GM12878 (cell line): ENCODE measurements at regions not wholly inside any gene's neighbourhood (a gene's known extent, or its start where the extent isn't known, plus 50 kb on each side); places are given as distances from the start of the nearest gene placed in this dataset.

ENCODE experiments used
- ATAC-seq: fragments of 200-7000 bp; cut with Tn5 transposase; 3 replicates; pipeline ENCODE4 v1.9.1; 2020; ENCODE audit warnings: mild to moderate bottlenecking, moderate library complexity
- BruUV-seq: library from RNA; stranded (reverse); fragments of 400-500 nt; replicated peaks from 2 replicates; lab custom pipeline; 2021; lab: Mats Ljungman, UMichigan
- CTCF ChIA-PET: fragments of 300-600 bp; sonication (Branson Sonifier 250); formaldehyde crosslinking; extraction: SDS; loops from one replicate; lab custom pipeline; 2021; ENCODE audit warnings: inconsistent platforms; lab: Yijun Ruan, JAX
- POLR2A ChIA-PET: fragments of 350-600 bp; formaldehyde crosslinking; extraction: SDS; loops from one replicate; lab custom pipeline; 2021; ENCODE audit warnings: inconsistent platforms; lab: Charles Lee
- RAD21 ChIA-PET: fragments of 300-600 bp; sonication (Branson Sonifier 250); formaldehyde crosslinking; loops from one replicate; lab custom pipeline; 2023; ENCODE audit warnings: antibody characterized with exemption; ENCODE audit not compliant: unreplicated experiment; lab: Charles Lee
- SMC1A ChIA-PET: fragments of 300-600 bp; sonication (Branson Sonifier 250); formaldehyde crosslinking; loops from one replicate; lab custom pipeline; 2023; ENCODE audit not compliant: unreplicated experiment, uncharacterized antibody; lab: Charles Lee
- DNase-seq: peaks from one replicate; pipeline ENCODE4 v3.0.0-alpha.2; 2011; ENCODE audit warnings: low read depth, low spot score
- FAIRE-seq: peaks from 3 replicates; lab custom pipeline; 2011; peaks lifted over from hg19 to GRCh38; lab: Jason Lieb, UNC
- H2AFZ ChIP-seq: 2 replicates; pipeline ENCODE4 v1.6.0; 2011; ENCODE audit warnings: low read depth, low read length, control low read depth; ENCODE audit not compliant: control insufficient read depth
- H3K27ac ChIP-seq: 2 replicates; pipeline ENCODE4 v1.5.1; 2011; ENCODE audit warnings: control low read depth; ENCODE audit not compliant: control insufficient read depth, insufficient read depth
- H3K27me3 ChIP-seq, 2 experiments: replicated peaks in 1 of 2; 2 replicates each; pipeline versions ENCODE4 v1.6.0 to v1.6.1; 2011; ENCODE audit warnings: low read length in 1 of 2; ENCODE audit not compliant: control insufficient read depth in 2 of 2, insufficient read depth in 2 of 2
- H3K36me3 ChIP-seq, 2 experiments: 2 replicates each; pipeline ENCODE4 v1.5.1; 2011; ENCODE audit warnings: low read length in 1 of 2; ENCODE audit not compliant: control insufficient read depth in 2 of 2, insufficient read depth in 2 of 2
- H3K4me1 ChIP-seq: 2 replicates; pipeline ENCODE4 v1.6.1; 2011; ENCODE audit warnings: mild to moderate bottlenecking, low read length, moderate library complexity, mixed read lengths; ENCODE audit not compliant: control insufficient read depth, insufficient read depth
- H3K4me2 ChIP-seq: 2 replicates; pipeline ENCODE4 v1.6.0; 2011; ENCODE audit warnings: control low read depth; ENCODE audit not compliant: control insufficient read depth, insufficient read depth
- H3K4me3 ChIP-seq: fragments of 200-600 bp; sonication (generic); 2 replicates; pipeline ENCODE4 v1.5.1; 2016
- H3K79me2 ChIP-seq: 2 replicates; pipeline ENCODE4 v1.6.0; 2011; ENCODE audit warnings: low read length; ENCODE audit not compliant: control insufficient read depth, insufficient read depth
- H3K9ac ChIP-seq: 2 replicates; pipeline ENCODE4 v1.8.0; 2011; ENCODE audit warnings: low read length, control low read depth, mixed read lengths; ENCODE audit not compliant: control insufficient read depth, insufficient read depth
- H3K9me3 ChIP-seq: replicated peaks from 3 replicates; pipeline ENCODE4 v1.5.1; 2011; ENCODE audit warnings: mild to moderate bottlenecking, low read length; ENCODE audit not compliant: control insufficient read depth, insufficient read depth
- H4K20me1 ChIP-seq: 2 replicates; pipeline ENCODE4 v1.6.0; 2011; ENCODE audit not compliant: control insufficient read depth, insufficient read depth
- ASH2L ChIP-seq: fragments of 300-600, 200-600 bp; sonication (generic); IDR thresholded peaks from 2 replicates; pipeline ENCODE4 v1.6.1; 2017; ENCODE audit warnings: low read depth, mild to moderate bottlenecking, borderline replicate concordance
- CBFB ChIP-seq: IDR thresholded peaks from 2 replicates; pipeline ENCODE4 v1.6.1; 2016; ENCODE audit warnings: antibody characterized with exemption, low read depth
- CHD2 ChIP-seq: IDR thresholded peaks from 2 replicates; pipeline ENCODE4 v1.6.1; 2011; ENCODE audit warnings: low read depth, low read length, improper control_type of control experiment, borderline replicate concordance
- FOXK2 ChIP-seq: fragments of 450-650 bp; IDR thresholded peaks from 2 replicates; pipeline ENCODE4 v1.6.1; 2017; ENCODE audit warnings: mild to moderate bottlenecking, moderate library complexity
- HCFC1 ChIP-seq: fragments of 150-350 bp; IDR thresholded peaks from 2 replicates; pipeline ENCODE4 v1.6.1; 2014; ENCODE audit warnings: low read length
- HDGF ChIP-seq: fragments of 450-650 bp; IDR thresholded peaks from 2 replicates; pipeline ENCODE4 v1.6.1; 2016; ENCODE audit warnings: antibody characterized with exemption
- KDM1A ChIP-seq: fragments of 200-600 bp; sonication (generic); IDR thresholded peaks from 2 replicates; pipeline ENCODE4 v1.6.1; 2016; ENCODE audit warnings: borderline replicate concordance
- NR2C1 ChIP-seq: fragments of 450-650 bp; IDR thresholded peaks from 2 replicates; pipeline ENCODE4 v1.6.1; 2017; ENCODE audit warnings: antibody characterized with exemption, mild to moderate bottlenecking, moderate library complexity
- NR2C2 ChIP-seq: IDR thresholded peaks from 2 replicates; pipeline ENCODE4 v1.6.1; 2011; ENCODE audit warnings: borderline replicate concordance, low read depth; ENCODE audit not compliant: control insufficient read depth, insufficient read length
- POLR2AphosphoS2 ChIP-seq: IDR thresholded peaks from 2 replicates; pipeline ENCODE4 v1.6.1; 2011; ENCODE audit warnings: low read depth, mild to moderate bottlenecking, low read length, improper control_type of control experiment, moderate library complexity
- TAF1 ChIP-seq: IDR thresholded peaks from 2 replicates; pipeline ENCODE4 v1.6.1; 2011; ENCODE audit warnings: mild to moderate bottlenecking, low read depth, low read length, borderline replicate concordance
- WGBS: methylation state at CpG from one replicate; pipeline ENCODE4 v1.1.6; 2016; ENCODE audit warnings: low lambda C conversion rate; ENCODE audit not compliant: insufficient replicate concordance, insufficient coverage; ENCODE audit errors: missing lambda C conversion rate; 5-methylcytosine and 5-hydroxymethylcytosine counted together
- in situ Hi-C: fragments of 300-500 bp; cut with MboI; formaldehyde crosslinking; loops from 9 replicates; pipeline ENCODE4 v1.14.3; 2018; ENCODE audit warnings: mixed read lengths
- intact Hi-C: fragments of 100-400 bp; cut with micrococcal nuclease; formaldehyde crosslinking; loops from one replicate; pipeline ENCODE4 v1.14.2; 2022; ENCODE audit not compliant: unreplicated experiment
- TF ChIP-seq, protein P1 (sequence below): fragments of 450-650 bp; IDR thresholded peaks from 2 replicates; pipeline ENCODE4 v1.6.1; 2017; ENCODE audit warnings: low read depth, mild to moderate bottlenecking, moderate library complexity
- TF ChIP-seq, protein P2 (sequence below): fragments of 450-650 bp; IDR thresholded peaks from 2 replicates; pipeline ENCODE4 v1.6.1; 2016; ENCODE audit warnings: mild to moderate bottlenecking
- TF ChIP-seq, protein P3 (sequence below): IDR thresholded peaks from 2 replicates; pipeline ENCODE4 v1.6.1; 2012; ENCODE audit warnings: low read length, inconsistent platforms

DNA sequence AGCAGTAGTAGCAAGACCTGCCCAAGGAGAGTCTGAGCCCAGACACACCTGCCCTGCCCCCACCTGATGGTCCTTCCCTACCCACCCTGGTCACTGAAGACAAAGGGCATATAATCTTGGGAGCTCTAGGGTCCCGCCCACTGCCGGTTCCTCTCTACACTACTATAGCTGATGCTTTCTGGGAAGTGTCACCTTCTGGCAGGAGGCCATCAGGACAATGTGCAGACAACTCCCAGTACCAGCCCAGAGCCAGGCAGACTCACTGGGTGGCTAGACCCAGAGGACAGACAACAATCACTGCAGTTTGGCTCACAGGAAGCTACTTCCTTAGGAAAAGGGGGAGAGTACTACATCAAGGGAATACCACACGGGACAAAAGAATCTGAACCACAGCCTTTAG, 312.7 kb downstream of the SPRY1 start:
- Histone ChIP-seq H3K9me3 (no peaks in the 10 kb centered on the region), H3K36me3 (no peaks in the 10 kb centered on the region), H3K4me3 (no peak overlapping the region), H3K27me3 (no peaks in the 10 kb centered on the region; a peak in 1 of 4 replicates), H4K20me1 (no peaks in the 10 kb centered on the region), H3K4me1 (no peaks in the 10 kb centered on the region), H3K27ac (no peak overlapping the region), H3K79me2 (no peaks in the 10 kb centered on the region), H3K9ac (no peak overlapping the region), H3K4me2 (no peak overlapping the region), H2AFZ (no peak overlapping the region)
- ChIA-PET CTCF (interaction anchor here (0.7 kb wide), 1 partner anchor 404 kb away, joined by 3 read pairs; no protein-coding TSS in a partner anchor), RAD21 (interaction anchor here (0.6 kb wide), 1 partner anchor 472 kb away, joined by 4 read pairs; no protein-coding TSS in a partner anchor), POLR2A (interaction anchor here (0.6 kb wide), 1 partner anchor 46 kb away, joined by 3 read pairs; no protein-coding TSS in a partner anchor), SMC1A (no interaction called here)
- no TSS peak for BruUV-seq
- 31% methylated on average over 3 of the region's 3 CpGs for WGBS
- no peak for ATAC-seq
- FAIRE-seq, result no peak
- DNase-seq, result no peak
- in situ Hi-C loops, result no loop called here
- TF ChIP-seq HDGF (no peak), FOXK2 (no peak), ASH2L (no peak), TAF1 (no peak), KDM1A (no peak), HCFC1 (no peak), CHD2 (no peak), CBFB (no peak), POLR2AphosphoS2 (no peak), NR2C1 (no peak), NR2C2 (no peak)
- TF ChIP-seq, protein P1, sequence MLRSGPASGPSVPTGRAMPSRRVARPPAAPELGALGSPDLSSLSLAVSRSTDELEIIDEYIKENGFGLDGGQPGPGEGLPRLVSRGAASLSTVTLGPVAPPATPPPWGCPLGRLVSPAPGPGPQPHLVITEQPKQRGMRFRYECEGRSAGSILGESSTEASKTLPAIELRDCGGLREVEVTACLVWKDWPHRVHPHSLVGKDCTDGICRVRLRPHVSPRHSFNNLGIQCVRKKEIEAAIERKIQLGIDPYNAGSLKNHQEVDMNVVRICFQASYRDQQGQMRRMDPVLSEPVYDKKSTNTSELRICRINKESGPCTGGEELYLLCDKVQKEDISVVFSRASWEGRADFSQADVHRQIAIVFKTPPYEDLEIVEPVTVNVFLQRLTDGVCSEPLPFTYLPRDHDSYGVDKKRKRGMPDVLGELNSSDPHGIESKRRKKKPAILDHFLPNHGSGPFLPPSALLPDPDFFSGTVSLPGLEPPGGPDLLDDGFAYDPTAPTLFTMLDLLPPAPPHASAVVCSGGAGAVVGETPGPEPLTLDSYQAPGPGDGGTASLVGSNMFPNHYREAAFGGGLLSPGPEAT, result no peak
- TF ChIP-seq, protein P2, sequence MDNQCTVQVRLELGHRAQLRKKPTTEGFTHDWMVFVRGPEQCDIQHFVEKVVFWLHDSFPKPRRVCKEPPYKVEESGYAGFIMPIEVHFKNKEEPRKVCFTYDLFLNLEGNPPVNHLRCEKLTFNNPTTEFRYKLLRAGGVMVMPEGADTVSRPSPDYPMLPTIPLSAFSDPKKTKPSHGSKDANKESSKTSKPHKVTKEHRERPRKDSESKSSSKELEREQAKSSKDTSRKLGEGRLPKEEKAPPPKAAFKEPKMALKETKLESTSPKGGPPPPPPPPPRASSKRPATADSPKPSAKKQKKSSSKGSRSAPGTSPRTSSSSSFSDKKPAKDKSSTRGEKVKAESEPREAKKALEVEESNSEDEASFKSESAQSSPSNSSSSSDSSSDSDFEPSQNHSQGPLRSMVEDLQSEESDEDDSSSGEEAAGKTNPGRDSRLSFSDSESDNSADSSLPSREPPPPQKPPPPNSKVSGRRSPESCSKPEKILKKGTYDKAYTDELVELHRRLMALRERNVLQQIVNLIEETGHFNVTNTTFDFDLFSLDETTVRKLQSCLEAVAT, result no peak
- TF ChIP-seq, protein P3, sequence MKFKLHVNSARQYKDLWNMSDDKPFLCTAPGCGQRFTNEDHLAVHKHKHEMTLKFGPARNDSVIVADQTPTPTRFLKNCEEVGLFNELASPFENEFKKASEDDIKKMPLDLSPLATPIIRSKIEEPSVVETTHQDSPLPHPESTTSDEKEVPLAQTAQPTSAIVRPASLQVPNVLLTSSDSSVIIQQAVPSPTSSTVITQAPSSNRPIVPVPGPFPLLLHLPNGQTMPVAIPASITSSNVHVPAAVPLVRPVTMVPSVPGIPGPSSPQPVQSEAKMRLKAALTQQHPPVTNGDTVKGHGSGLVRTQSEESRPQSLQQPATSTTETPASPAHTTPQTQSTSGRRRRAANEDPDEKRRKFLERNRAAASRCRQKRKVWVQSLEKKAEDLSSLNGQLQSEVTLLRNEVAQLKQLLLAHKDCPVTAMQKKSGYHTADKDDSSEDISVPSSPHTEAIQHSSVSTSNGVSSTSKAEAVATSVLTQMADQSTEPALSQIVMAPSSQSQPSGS, result no peak
- intact Hi-C loops, result no loop called here
